ENCODE measurements at regions not wholly inside any gene's neighbourhood (a gene's known extent, or its start where the extent isn't known, plus 50 kb on each side); places are given as distances from the start of the nearest gene placed in this dataset.
"Not testable (repeated sequence)": the region's sequence is repeated elsewhere in the genome, so short reads cannot be mapped to it uniquely, and the experiment has no call there.

DNA sequence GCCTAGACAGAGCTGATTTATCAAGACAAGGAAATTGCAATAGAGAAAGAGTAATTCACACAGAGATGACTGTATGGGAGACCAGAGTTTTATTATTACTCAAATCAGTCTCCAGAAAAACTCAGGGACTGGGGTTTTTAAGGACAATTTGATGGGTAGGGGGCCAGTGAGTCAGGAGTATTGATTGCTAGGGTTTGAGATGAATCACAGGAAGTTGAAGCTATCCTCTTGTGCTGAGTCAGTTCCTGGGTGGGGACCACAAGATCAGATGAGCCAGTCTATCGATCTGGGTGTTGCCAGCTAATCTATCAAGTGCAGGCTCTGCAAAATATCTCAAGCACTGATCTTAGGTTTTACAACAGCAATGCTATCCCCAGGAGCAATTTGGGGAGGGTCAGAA, 87.4 kb upstream of the TGIF2LY start:
- not testable (repeated sequence) for DNase-seq (ENCODE audit: extremely low read depth, low read depth)

DNA sequence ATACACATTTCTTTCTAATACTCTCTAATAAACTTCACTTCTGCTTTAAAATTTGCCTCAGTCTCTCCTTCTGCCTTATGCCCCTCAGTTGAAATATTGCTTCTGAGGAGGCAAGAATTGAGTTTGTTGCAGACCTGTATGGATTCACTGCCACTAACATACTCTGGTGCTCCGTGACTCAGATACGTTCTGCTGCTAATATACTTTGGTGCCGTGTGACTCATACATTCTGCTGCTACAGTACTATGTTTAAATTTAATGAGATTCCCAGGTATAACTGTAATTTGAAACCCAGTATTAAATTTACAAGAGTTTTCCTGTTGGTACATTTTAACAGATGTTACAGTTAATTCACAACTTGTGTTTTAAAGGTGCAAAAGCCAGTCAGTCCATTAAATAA, 84.3 kb upstream of the TGIF2LY start:
- not testable (repeated sequence) for DNase-seq (ENCODE audit: extremely low read depth, low read depth)

DNA sequence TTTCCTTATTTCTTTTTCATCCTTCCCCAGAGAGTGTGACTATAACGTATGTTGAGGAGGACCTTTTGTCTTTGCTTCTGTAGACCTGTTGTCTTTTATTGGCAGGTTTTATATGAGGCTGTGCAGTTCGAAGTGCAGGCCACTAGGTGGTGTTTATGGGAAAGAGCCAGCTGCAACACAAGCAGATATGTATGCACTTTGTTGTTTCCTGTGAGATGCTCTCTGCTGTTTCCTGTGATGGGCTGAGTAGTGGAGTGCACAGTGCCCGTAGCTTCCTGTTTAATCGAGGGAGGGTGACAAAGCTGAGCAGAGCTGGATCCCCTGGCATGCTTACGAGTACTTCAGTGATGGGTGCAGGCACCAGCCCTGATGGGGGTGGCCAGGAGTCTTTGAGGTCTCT, 51.8 kb upstream of the TGIF2LY start:
- peak; percentile 30 for DNase-seq (ENCODE audit: extremely low read depth, low read depth)
